AG04450 (cell line): ENCODE measurements at regions not wholly inside any gene's neighbourhood (a gene's known extent, or its start where the extent isn't known, plus 50 kb on each side); places are given as distances from the start of the nearest gene placed in this dataset.
"Not testable (repeated sequence)": the region's sequence is repeated elsewhere in the genome, so short reads cannot be mapped to it uniquely, and the experiment has no call there.

Experiments used
- CTCF ChIA-PET: fragments of 300-600, 350-600 bp; formaldehyde crosslinking; extraction: SDS; loops from one replicate; lab custom pipeline; 2022; ENCODE audit warnings: antibody characterized with exemption, inconsistent platforms; lab: Charles Lee
- POLR2A ChIA-PET: fragments of 350-600 bp; formaldehyde crosslinking; extraction: SDS; loops from one replicate; lab custom pipeline; 2021; ENCODE audit warnings: antibody characterized with exemption, inconsistent platforms; lab: Yijun Ruan, JAX
- DNase-seq: peaks from one replicate; pipeline ENCODE4 v3.0.0-alpha.2; 2011; ENCODE audit warnings: low read depth, low spot score
- H3K27ac ChIP-seq: one replicate; pipeline ENCODE4 v1.5.1; 2012; ENCODE audit warnings: low read depth, low read length, control low read depth
- H3K27me3 ChIP-seq: one replicate; pipeline ENCODE4 v1.6.0; 2012; ENCODE audit warnings: low read length; ENCODE audit not compliant: control insufficient read depth, insufficient read depth
- H3K4me3 ChIP-seq: 2 replicates; pipeline ENCODE4 v1.5.1; 2011; ENCODE audit warnings: mild to moderate bottlenecking, low read depth, low read length, control low read depth
- H3K9me3 ChIP-seq: 2 replicates; pipeline ENCODE4 v1.5.1; 2012; ENCODE audit warnings: low read length; ENCODE audit not compliant: control insufficient read depth, insufficient read depth
- TF ChIP-seq, protein P1 (sequence below): IDR thresholded peaks from 2 replicates; pipeline ENCODE4 v1.5.1; 2011; ENCODE audit warnings: low read depth, low read length, control low read depth, inconsistent platforms

DNA sequence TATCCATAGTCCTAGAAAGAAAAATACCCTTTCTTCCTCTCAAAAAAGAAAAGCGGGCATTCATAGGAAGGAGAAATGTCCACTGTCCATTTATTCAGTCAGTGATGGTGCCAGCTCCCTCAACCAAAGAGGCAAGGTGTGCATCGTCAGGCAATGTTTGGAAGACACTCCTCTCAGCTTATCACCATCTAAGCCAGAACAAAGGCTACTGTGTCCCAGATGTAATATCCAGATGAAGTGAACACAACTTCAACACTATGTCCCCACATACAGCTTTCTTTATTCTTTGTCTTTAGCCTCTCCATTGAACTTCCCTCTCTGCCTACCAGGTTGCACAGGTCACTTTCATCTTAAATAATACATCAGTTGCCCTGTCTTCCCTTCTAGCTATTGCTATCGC is 131.4 kb upstream of the RNF32 start:
- CTCF ChIA-PET, result interaction anchor here (0.7 kb wide), 1 partner anchor 245 kb away, joined by 3 read pairs; no protein-coding TSS in a partner anchor
- no peak for DNase-seq
- Histone ChIP-seq H3K4me3 (no peak overlapping the region), H3K9me3 (peaks cover 28% of the 10 kb centered on the region), H3K27me3 (no peaks in the 10 kb centered on the region), H3K27ac (no peak overlapping the region)
- TF ChIP-seq, protein P1, sequence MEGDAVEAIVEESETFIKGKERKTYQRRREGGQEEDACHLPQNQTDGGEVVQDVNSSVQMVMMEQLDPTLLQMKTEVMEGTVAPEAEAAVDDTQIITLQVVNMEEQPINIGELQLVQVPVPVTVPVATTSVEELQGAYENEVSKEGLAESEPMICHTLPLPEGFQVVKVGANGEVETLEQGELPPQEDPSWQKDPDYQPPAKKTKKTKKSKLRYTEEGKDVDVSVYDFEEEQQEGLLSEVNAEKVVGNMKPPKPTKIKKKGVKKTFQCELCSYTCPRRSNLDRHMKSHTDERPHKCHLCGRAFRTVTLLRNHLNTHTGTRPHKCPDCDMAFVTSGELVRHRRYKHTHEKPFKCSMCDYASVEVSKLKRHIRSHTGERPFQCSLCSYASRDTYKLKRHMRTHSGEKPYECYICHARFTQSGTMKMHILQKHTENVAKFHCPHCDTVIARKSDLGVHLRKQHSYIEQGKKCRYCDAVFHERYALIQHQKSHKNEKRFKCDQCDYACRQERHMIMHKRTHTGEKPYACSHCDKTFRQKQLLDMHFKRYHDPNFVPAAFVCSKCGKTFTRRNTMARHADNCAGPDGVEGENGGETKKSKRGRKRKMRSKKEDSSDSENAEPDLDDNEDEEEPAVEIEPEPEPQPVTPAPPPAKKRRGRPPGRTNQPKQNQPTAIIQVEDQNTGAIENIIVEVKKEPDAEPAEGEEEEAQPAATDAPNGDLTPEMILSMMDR, result no peak
- POLR2A ChIA-PET, result no interaction called here

DNA sequence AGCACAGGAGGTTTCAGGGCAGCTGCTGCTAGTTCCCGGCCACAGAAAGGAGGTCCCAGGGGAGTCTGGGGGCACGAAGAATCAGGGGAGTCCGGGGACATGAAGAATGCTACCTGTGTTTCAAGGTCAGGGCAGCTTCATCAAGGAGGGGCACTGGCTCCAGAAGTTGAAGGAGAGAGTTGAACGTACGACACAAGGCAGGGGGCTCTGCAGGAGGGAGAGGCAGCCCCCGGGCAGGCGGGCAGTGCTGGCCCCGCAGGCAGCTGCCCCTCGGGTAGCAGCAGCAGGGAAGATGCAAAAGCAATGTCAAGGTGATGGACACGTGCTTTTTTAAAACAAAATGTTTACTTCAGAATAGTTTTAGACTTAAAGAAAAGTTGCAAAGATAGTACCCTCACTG is 134.7 kb upstream of the RNF32 start:
- ChIA-PET POLR2A (no interaction called here), CTCF (no interaction called here)
- Histone ChIP-seq H3K9me3 (peaks cover 32% of the 10 kb centered on the region), H3K27ac (no peak overlapping the region), H3K4me3 (no peak overlapping the region), H3K27me3 (no peaks in the 10 kb centered on the region)
- DNase-seq, result no peak
- TF ChIP-seq, protein P1, result no peak

DNA sequence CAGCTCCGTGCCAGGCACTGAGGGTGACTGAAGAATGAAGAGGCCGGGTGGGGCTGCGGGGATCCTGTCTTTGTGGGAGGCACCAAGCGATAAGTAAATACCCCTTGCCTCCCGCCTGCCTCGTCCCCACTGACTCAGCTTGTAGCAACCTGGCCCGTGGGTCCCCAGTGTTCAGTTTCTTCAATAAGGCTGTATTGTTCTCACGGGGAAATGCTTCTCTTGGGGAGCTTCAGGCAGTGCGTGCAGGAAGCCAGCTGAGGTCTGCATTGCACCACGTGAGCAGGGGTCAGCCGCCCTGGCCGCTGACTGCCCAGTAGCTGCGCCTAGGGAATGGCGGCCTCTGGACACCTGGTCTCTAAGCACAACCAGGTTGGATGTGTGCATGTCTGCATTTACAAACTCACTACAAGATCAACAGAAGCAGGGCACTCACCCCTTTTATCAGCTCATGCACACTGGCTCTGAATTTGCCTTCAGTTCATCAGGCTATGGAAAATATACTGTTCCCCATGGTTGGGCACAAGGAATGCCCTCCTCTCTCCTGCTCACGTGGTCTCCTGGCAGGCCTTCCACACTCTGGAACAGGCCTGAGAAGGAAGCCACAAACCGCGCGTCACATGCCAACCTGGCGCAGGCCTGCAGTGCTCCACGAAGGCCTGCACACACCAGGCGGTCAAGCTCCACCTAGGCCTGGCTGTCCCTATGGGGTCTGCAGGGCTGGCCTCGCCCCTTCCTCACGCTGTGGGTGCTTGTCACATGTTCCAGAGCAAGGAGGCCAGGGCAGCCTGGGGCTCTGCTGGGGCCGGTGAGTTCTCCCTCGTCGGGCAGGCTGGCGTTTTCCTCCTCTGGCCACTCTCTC is 135.7 kb upstream of the RNF32 start:
- ChIA-PET CTCF (no interaction called here), POLR2A (no interaction called here)
- Histone ChIP-seq H3K9me3 (peaks cover 32% of the 10 kb centered on the region), H3K27me3 (no peaks in the 10 kb centered on the region), H3K27ac (no peak overlapping the region), H3K4me3 (no peak overlapping the region)
- DNase-seq, result no peak
- TF ChIP-seq, protein P1, result no peak

DNA sequence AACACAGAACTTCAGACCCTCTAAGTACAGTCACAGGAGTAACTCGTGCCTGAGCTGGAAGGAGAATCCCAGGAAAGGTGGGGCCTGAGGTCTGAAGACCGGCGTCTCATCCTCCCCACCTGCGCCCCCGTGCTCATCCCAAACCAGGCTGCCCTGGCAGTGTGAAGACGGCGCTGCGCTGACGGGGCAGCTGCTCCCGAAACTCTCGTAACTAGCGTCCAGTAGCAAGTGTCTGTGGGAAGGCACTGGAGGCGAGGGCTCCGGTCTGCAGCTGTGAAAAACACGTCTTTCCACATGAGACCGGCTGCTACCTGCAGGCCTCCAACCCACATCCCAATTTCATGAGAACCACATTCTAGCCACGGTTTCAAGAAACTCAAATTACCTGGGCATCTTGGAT is 136.6 kb upstream of the RNF32 start:
- TF ChIP-seq, protein P1, result no peak
- DNase-seq, result no peak
- no peak overlapping the region for H3K27ac ChIP-seq
- ChIA-PET POLR2A (no interaction called here), CTCF (no interaction called here)
- H3K9me3 ChIP-seq, result peaks cover 32% of the 10 kb centered on the region
- no peaks in the 10 kb centered on the region for H3K27me3 ChIP-seq
- no peak overlapping the region for H3K4me3 ChIP-seq

DNA sequence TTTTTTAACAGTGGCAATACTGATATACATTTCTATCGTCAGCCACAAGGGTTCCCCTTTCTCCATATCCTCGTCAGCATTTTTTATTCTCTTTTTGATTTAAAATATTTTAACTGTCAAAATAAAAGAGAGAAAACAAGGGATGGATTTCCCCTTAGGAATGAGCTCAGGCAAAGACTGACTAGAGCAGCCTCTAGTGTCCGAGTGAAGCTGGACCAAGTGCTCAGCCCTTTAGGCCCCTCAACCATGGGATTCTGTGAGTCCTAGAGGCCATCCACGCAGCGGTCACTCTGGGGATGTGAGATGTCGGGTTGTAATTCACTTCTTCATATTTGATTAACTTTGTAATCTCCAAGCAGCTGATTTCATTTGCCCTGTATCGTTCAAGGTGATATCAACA is 137.4 kb upstream of the RNF32 start:
- CTCF ChIA-PET, result no interaction called here
- Histone ChIP-seq H3K4me3 (no peak overlapping the region), H3K27me3 (no peaks in the 10 kb centered on the region), H3K27ac (no peak overlapping the region), H3K9me3 (peaks cover 37% of the 10 kb centered on the region)
- POLR2A ChIA-PET, result no interaction called here
- TF ChIP-seq, protein P1, result 0 out of 2 replicates have a peak, but pooled peaks have one; percentile 13
- no peak for DNase-seq

DNA sequence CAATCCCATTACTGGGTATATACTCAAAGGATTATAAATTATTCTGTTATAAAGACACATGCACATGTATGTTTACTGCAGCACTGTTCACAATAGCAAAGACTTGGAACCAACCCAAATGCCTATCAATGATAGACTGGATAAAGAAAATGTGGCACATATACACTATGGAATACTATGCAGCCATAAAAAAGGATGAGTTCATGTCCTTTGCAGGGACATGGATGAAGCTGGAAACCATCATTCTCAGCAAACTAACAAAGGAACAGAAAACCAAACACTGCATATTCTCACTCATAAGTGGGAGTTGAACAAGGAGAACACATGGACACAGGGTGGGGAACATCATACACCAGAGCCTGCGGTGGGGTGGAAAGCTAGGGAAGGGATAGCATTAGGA is 138.8 kb upstream of the RNF32 start:
- H3K9me3 ChIP-seq, result peaks cover 46% of the 10 kb centered on the region
- CTCF ChIA-PET, H3K4me3 ChIP-seq, H3K27me3 ChIP-seq, H3K27ac ChIP-seq, DNase-seq, POLR2A ChIA-PET: not testable (repeated sequence)
